Stimulated activated CD4-positive, alpha-beta T cell treated with anti-CD3 and anti-CD28 coated beads, TNF-alpha, amount 100 ng/mL, for 1 hour (primary cell): ENCODE measurements at regions not wholly inside any gene's neighbourhood (a gene's known extent, or its start where the extent isn't known, plus 50 kb on each side); places are given as distances from the start of the nearest gene placed in this dataset.
"Not testable (repeated sequence)": the region's sequence is repeated elsewhere in the genome, so short reads cannot be mapped to it uniquely, and the experiment has no call there.

ENCODE experiments used
- DNase-seq, 3 donors: peaks; one replicate each; pipeline ENCODE4 v3.0.0-alpha.2; 2020; ENCODE audit warnings: low read depth in 3 of 3, low spot score in 1 of 3

DNA sequence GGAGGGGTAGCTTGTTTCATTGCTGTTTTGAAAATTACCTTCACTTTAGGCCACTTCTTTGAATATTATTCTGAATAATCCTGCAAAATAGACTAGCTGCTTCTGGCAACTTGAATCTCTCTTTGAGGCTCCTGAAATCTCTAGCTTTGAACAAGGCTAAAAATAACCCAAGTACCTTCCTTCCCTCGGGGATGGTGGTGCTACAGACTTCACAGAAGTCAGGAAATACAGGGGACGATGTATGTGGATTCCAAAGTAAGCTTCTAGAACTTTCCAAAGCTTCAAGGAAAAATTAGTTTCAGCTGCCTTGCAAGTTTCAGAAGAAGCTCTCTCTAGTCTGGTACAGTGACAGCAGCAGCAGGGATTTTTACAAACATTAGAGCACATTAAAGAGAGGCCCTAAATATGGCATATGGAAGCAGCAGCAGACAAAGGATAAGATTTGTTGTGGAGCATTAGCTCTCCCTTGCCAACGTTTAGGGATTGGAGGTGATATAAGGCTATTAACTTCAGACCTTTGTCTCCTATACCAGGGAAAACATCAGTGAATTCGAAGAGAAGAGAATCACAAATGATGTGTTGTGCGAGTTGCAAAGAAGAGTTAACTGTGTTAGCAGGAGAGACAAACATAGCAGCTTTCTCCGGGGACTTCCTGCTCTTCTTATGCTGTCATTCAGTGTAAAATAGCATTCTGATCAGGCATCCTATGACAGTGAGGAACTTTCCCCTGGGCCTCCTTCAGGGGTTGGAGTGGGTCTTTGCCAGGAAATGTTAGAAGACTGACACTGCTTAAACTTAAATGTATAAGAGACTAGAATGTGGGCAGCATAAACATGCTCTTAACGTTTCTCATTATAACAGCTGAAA is 783.0 kb upstream of the ARPP21 start:
- no peak for DNase-seq

DNA sequence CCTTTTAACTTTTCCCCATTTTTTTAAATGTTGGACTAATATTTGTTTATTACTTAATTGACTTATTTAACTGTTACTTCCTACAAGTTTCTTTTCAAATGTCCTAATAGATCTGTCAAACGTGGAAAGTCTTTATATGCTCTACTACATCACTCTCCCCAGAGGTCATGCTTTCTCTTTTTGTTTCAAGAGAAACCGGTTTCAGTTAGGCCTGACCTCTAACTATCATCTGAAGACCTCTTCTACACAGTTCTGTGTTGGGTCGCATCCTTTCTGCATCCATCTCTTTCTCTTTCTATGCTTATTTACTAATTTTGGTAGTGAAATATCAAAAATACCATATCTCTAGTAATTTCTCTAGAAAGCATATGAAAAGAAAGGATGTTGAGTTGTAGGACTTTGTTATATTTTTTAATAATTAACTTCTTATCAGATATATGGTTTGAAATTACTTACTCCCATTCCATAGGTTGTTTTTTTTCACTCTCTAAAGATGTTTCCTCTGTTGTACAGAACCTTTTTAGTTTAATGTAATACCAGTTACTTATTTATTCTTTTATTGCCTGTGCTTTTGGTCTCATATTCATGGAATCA is 781.2 kb upstream of the ARPP21 start:
- DNase-seq, result no peak

DNA sequence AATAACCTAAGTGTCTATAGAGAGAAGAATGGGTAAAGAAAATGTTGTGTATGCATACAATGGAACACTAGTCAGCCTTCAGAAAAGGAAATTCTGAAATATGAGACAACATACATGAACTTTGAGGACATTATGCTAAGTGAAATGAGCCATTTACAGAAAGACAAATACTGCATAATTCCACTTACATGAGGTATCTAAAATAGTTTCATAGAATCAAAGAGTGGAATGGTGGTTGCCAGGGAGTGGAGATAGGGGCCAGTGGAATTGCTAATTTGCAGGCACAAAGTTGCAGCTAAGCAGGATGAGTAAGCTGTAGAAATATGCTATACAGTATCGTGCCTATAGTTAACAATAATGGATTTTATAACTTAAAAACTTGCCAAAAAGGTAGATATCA is 779.6 kb upstream of the ARPP21 start:
- no peak for DNase-seq

GRCh38 chr3:34862456-34862855 is 776.9 kb upstream of the ARPP21 start:
- no peak for DNase-seq

DNA sequence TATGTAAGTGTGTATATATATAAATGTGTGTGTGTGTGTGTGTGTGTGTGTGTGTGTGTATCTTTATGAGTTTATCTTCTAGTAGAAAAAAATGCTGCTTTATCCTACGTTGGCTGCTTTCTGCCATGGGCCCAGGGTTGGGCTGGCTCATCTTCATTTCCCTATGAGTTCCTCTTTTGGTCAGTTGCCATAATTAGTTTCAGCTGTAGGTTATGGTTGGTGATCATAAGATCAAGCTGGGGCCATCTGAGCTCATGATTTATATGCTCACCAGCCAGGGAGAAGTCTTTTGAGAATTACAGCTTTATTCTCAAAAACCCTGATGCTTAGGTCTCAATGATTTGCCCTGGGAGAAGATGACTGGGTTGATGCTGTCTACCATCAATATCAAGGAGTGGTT is 775.8 kb upstream of the ARPP21 start:
- no peak for DNase-seq

DNA sequence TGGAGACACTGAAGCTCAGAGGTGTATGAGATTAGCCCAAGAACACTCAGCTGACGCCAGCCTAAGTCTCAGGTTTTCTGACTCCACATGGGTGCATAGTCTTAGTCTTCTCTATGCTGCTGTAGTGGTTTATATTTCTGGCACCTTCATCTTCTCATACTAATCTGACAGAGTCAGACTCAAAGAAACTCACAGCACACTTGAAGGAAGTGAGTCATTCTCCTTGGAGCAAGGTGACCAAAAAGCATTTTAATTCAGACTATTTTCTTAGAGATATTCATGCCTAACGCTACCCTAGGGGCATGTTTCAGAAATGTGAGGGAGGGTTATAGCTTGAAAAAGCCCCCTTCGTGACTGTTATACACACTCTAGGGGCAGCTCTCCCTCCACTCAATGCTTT is 775.3 kb upstream of the ARPP21 start:
- DNase-seq, result no peak

- no peak for DNase-seq
Observed at GRCh38 chr3:34865346-34865745, 774.0 kb upstream of the ARPP21 start.

- no peak for DNase-seq
Observed at GRCh38 chr3:34868935-34869334, 770.4 kb upstream of the ARPP21 start.

GRCh38 chr3:34869696-34870095 is 769.6 kb upstream of the ARPP21 start:
- DNase-seq, result no peak

GRCh38 chr3:34872406-34872805 is 766.9 kb upstream of the ARPP21 start:
- no peak for DNase-seq

GRCh38 chr3:34876997-34877396 is 762.3 kb upstream of the ARPP21 start:
- no peak for DNase-seq

- no peak for DNase-seq
Observed at GRCh38 chr3:34878488-34878887, 760.8 kb upstream of the ARPP21 start.

- DNase-seq, result no peak
Observed at GRCh38 chr3:34881026-34881425, 758.3 kb upstream of the ARPP21 start.

GRCh38 chr3:34882764-34883163 is 756.6 kb upstream of the ARPP21 start:
- DNase-seq, result no peak

DNA sequence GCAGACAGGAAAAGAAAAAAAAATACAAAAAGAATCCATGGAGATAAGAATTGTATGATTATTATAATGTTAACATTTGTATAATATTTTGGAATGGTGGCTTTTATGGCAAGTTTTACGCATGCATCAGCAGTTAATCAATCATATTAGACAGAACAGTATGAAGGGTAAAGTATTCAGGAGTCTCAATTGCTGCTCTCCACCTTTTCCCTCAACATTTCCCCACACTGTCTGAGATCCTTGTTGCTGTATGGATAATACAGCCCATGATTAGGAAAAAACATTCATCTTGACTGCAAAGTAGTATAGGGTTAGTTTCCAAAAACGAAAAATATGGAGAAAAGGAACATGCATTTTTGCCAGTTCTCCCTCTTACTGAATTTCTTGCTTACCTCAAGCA is 755.3 kb upstream of the ARPP21 start:
- no peak for DNase-seq

DNA sequence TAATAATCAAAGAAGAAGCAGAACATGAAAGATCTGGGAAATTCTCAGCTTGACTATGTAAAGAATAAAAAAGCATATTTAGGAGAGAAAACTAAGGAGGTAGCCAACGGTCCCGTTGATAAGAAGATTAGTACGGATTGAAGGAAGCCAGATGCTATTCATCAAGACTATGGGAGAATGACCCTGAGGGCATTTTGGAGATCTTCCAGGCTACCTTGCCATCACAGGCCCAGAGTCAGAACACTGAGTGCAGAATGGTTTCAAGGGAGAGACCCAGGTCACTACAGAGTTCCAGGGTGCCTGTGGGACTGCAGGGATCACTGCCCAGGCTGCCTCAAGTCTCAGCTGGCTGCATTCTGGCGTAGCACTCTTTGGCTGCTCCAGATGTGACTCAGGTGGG is 752.9 kb upstream of the ARPP21 start:
- DNase-seq, result no peak

DNA sequence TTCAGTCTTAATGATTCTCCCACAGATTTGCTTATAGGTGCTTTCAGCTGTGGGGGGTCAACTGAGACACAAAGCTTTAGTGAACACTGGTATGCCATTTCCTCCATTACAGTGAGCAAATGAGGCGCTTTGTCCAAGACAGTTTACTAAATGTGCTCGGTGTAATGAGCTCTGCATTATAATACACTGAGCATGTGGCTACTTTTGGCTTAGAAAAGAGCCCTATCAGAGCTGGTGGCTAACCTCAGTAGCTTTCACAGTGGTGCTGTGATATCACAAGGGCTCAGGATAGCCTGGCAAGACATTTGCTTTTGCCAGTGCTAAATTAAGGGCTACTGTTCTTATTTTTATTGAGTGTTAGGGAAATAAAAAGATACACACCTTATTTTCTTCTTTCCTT is 749.7 kb upstream of the ARPP21 start:
- no peak for DNase-seq

DNA sequence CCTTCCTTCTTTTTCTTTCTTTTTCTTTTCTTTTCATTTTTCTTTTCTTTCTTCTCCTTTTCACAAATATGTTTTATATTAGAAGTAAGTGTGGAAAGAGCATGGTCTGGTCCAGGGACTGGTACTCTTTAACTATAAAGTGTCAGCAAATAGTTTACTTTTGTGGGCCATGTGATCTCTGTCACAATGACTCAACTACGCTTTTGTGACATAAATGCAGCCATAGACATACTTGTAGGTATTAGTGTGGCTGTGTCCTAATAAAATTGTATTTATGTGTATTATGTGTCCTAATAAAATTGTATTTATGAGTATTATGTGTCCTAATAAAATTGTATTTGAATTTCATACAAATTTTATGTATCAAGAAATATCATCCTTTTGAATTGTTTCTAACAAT is 749.1 kb upstream of the ARPP21 start:
- no peak for DNase-seq

GRCh38 chr3:34891941-34892340 is 747.4 kb upstream of the ARPP21 start:
- no peak for DNase-seq

GRCh38 chr3:34895841-34896240 is 743.5 kb upstream of the ARPP21 start:
- no peak for DNase-seq

DNA sequence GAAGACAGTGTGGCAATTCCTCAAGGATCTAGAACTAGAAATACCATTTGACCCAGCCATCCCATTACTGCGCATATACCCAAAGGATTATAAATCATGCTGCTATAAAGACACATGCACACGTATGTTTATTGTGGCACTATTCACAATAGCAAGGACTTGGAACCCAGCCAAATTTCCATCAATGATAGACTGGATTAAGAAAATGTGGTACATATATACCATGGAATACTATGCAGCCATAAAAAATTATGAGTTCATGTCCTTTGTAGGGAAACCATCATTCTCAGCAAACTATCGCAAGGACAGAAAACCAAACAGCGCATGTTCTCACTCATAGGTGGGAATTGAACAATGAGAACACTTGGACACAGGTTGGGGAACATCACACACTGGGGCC is 729.6 kb upstream of the ARPP21 start:
- DNase-seq, result not testable (repeated sequence)

DNA sequence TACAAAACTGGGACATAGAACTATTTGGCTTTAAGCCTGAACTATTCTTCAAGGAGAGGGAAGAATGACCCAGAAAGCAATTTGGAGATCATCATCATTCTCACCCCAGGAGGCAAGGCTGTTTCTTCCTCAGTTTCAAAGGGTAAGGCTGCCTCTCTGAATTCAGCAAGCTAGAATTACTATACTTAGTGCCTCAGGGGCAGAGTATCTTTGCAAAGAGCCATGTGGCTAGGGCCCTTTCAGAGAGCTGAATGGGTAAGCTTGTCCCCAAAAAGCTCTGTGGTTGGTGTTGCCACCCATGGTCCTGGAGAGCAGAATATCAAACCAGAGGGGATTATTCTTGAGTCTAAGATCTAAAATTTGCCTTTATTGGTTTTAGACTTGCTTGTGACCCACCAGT is 720.3 kb upstream of the ARPP21 start:
- DNase-seq, result no peak

- DNase-seq, result no peak
Observed at GRCh38 chr3:34920806-34921205, 718.5 kb upstream of the ARPP21 start.
